T-cell (primary cell): ENCODE measurements at regions not wholly inside any gene's neighbourhood (a gene's known extent, or its start where the extent isn't known, plus 50 kb on each side); places are given as distances from the start of the nearest gene placed in this dataset.

Source experiments
- ATAC-seq, 4 experiments: fragments of 200-7000 bp in 3 of 4; fragments of 150-1000 bp in 1 of 4; cut with Tn5 transposase; replicated peaks in 1 of 4; 1 replicate in 3 of 4; 2 replicates in 1 of 4; pipeline ENCODE4 v1.10.0; 2021; ENCODE audit warnings: moderate library complexity in 3 of 4, mild to moderate bottlenecking in 2 of 4, moderate number of reproducible peaks in 1 of 4
- CTCF ChIA-PET, 2 donors: fragments of 300-600 bp; sonication (Branson Sonifier 250); formaldehyde crosslinking; loops; one replicate each; lab custom pipeline; 2022; ENCODE audit warnings: antibody characterized with exemption in 2 of 2; lab: Charles Lee
- POLR2A ChIA-PET, 2 donors: fragments of 300-600 bp; sonication (Branson Sonifier 250); formaldehyde crosslinking; loops; one replicate each; lab custom pipeline; 2022; ENCODE audit warnings: antibody characterized with exemption in 2 of 2; lab: Charles Lee
- DNase-seq, 35 experiments: peaks; one replicate each; pipeline versions ENCODE4 v3.0.0 to v3.0.0-alpha.2; 2013 to 2023
- H3K27ac ChIP-seq: one replicate; pipeline ENCODE4 v1.5.1; 2013; ENCODE audit warnings: low read length
- H3K27me3 ChIP-seq, 2 experiments: replicated peaks in 1 of 2; 1 replicate in 1 of 2; 2 replicates in 1 of 2; pipeline versions ENCODE4 v1.6.1 to v1.7.0; 2013; ENCODE audit warnings: low read length in 1 of 2, mixed read lengths in 1 of 2; ENCODE audit not compliant: control insufficient read depth in 2 of 2, insufficient read depth in 2 of 2; ENCODE audit errors: extremely low read depth in 1 of 2
- H3K36me3 ChIP-seq, 2 donors: 1 replicate in 1 of 2; 2 replicates in 1 of 2; pipeline versions ENCODE4 v1.6.1 to v1.7.0; 2013; ENCODE audit warnings: low read length in 1 of 2; ENCODE audit not compliant: control insufficient read depth in 2 of 2, insufficient read depth in 1 of 2; ENCODE audit errors: extremely low read depth in 1 of 2
- H3K4me1 ChIP-seq, 2 experiments: 1 replicate in 1 of 2; 2 replicates in 1 of 2; pipeline versions ENCODE4 v1.6.1 to v1.7.0; 2013; ENCODE audit warnings: low read length in 2 of 2, mixed read lengths in 1 of 2; ENCODE audit not compliant: insufficient read depth in 2 of 2, control insufficient read depth in 1 of 2; ENCODE audit errors: extremely low read depth in 1 of 2
- H3K4me3 ChIP-seq, 2 donors: 1 replicate in 1 of 2; 2 replicates in 1 of 2; pipeline versions ENCODE4 v1.5.1 to v1.7.0; 2013; ENCODE audit warnings: mild to moderate bottlenecking in 2 of 2, low read length in 1 of 2, moderate library complexity in 1 of 2; ENCODE audit not compliant: control insufficient read depth in 1 of 2; ENCODE audit errors: extremely low read depth in 1 of 2
- H3K9me3 ChIP-seq: 2 replicates; pipeline ENCODE4 v1.7.0; 2013
- H3K27ac Mint-ChIP-seq, 2 donors: one replicate each; pipeline ENCODE4 v1.8.0; 2020 to 2021; ENCODE audit warnings: mild to moderate bottlenecking in 2 of 2, mixed read lengths in 2 of 2
- H3K27me3 Mint-ChIP-seq, 2 donors: one replicate each; pipeline ENCODE4 v1.8.0; 2021 to 2022; ENCODE audit warnings: mixed read lengths in 2 of 2
- H3K36me3 Mint-ChIP-seq: one replicate; pipeline ENCODE4 v1.8.0; 2021; ENCODE audit warnings: mixed read lengths
- H3K4me1 Mint-ChIP-seq, 3 donors: one replicate each; pipeline ENCODE4 v1.8.0; 2020 to 2022; ENCODE audit warnings: mixed read lengths in 3 of 3, mild to moderate bottlenecking in 1 of 3
- H3K4me3 Mint-ChIP-seq, 3 donors: one replicate each; pipeline ENCODE4 v1.8.0; 2020 to 2022; ENCODE audit warnings: mild to moderate bottlenecking in 3 of 3, mixed read lengths in 3 of 3, moderate library complexity in 3 of 3
- H3K9me3 Mint-ChIP-seq, 3 donors: one replicate each; pipeline ENCODE4 v1.8.0; 2020 to 2022; ENCODE audit warnings: mixed read lengths in 3 of 3
- WGBS: methylation state at CpG from one replicate; pipeline ENCODE4 v1.1.5; 2013; ENCODE audit warnings: missing lambda C conversion rate; ENCODE audit not compliant: insufficient coverage; 5-methylcytosine and 5-hydroxymethylcytosine counted together

DNA sequence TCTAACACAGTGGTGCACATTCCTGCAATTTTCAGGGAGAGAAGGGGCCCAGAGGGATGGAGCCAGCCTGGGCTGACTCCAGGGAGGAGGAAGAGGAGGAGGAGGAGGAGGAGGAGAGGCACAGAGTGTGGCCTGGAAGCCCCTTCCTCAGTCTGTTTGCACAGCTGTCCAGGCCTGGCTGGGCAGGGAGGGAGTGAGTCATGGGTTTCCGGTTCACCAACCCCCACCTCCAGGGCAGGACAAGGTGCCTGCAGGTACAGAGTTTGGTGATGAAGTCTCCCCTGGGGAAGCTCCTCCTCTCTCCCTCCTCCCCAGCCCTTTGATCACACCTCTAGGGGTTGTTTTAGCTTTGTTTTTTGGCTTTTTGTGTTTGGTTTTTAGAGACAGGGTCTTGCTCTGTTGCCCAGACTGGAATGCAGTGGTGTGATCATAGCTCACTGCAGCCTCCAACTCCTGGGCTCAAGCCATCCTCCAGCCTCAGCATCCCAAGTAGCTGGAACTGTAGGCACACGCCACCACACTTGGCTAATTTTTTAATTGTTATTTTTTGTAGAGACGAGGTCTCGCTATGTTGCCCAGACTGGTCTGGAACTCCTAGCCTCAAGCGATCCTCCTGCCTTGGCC is 77.5 kb upstream of the CUX1 start:
- peaks cover 0 to 18% of the 10 kb centered on the region in 2 experiments for H3K27me3 ChIP-seq
- POLR2A ChIA-PET = interaction anchor here in 1 of 2 donors (0.6 kb wide), 1 partner anchor 604 kb away, joined by 4 read pairs; no protein-coding TSS in a partner anchor
- no peak overlapping the region for H3K4me3 Mint-ChIP-seq
- H3K27ac Mint-ChIP-seq = peak overlapping the region in 1 of 2 donors; percentile 22
- DNase-seq (peak in 1 of 35 experiments; percentile 17), ATAC-seq (no peak)
- H3K9me3 Mint-ChIP-seq = no peaks in the 10 kb centered on the region
- no peak overlapping the region for H3K4me3 ChIP-seq
- peaks cover 10 to 49% of the 10 kb centered on the region in 2 experiments for H3K4me1 ChIP-seq
- H3K27me3 Mint-ChIP-seq = peaks cover 0 to 5% of the 10 kb centered on the region in 2 donors
- H3K9me3 ChIP-seq = no peaks in the 10 kb centered on the region
- H3K4me1 Mint-ChIP-seq = peaks cover 12 to 29% (median 22%) of the 10 kb centered on the region in 3 donors
- H3K36me3 Mint-ChIP-seq = no peaks in the 10 kb centered on the region
- 100% methylated on average over 3 of the region's 5 CpGs for WGBS
- CTCF ChIA-PET = interaction anchor here in 1 of 2 donors (0.5 to 0.7 kb wide), 2 partner anchors 93 to 921 kb away, joined by 3 to 6 read pairs; no protein-coding TSS in a partner anchor
- H3K27ac ChIP-seq = no peak overlapping the region
- no peaks in the 10 kb centered on the region for H3K36me3 ChIP-seq

DNA sequence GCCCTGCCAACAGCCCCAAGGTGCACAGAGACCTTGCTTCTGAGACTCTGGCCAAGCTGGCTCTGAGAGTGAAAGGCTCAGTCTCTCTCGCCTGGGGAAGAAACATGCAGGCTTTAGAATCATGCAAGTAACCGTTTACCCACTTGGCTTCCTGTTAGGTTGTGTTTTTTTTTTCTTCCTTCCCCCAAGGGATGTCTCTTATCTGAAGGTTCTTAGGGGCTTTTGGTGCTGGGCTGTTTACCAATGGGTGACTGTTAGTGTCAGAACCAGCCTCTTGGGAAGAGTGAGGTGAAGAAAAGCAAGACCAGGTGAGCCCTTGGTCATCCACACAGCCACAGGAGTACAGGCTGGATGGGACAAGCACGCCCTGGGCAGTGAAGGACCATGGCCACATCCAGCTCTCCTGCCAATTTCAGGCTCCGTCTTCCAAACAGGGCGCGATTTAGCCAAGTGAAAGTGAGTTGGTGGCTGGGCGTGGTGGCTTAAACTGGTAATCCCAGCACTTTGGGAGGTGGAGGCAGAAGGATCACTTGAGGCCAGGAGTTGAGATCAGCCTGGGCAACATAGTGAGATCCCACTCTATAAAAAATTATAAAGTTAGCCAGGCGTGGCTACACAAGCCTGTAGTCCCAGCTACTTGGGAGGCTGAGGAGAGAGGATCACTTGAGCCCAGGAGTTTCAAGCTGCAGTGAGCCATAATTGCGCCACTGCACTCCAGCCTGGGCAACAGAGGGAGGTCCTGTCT is 76.3 kb upstream of the CUX1 start:
- peaks cover 0 to 3% of the 10 kb centered on the region in 2 donors for H3K27me3 Mint-ChIP-seq
- no peaks in the 10 kb centered on the region for H3K36me3 Mint-ChIP-seq
- no peaks in the 10 kb centered on the region for H3K9me3 Mint-ChIP-seq
- WGBS = no CpG with 5 or more reads among the region's 9 CpGs
- Histone ChIP-seq H3K4me3 (no peak overlapping the region), H3K36me3 (no peaks in the 10 kb centered on the region), H3K4me1 (peaks cover 10 to 49% of the 10 kb centered on the region in 2 experiments), H3K9me3 (no peaks in the 10 kb centered on the region), H3K27me3 (peaks cover 0 to 18% of the 10 kb centered on the region in 2 experiments), H3K27ac (no peak overlapping the region)
- H3K4me1 Mint-ChIP-seq = peaks cover 12 to 29% (median 22%) of the 10 kb centered on the region in 3 donors
- peak overlapping the region in 2 of 3 donors; percentile 51 to 72 for H3K4me3 Mint-ChIP-seq
- peak overlapping the region; percentile 52 to 85 for H3K27ac Mint-ChIP-seq
- CTCF ChIA-PET = interaction anchor here in 1 of 2 donors (1.0 kb wide), 1 partner anchor 12 kb away, joined by 3 read pairs; no protein-coding TSS in a partner anchor
- peak in 3 of 4 experiments; percentile 39 to 61 (median 51) for ATAC-seq
- POLR2A ChIA-PET = no interaction called here
- peak in 3 of 35 experiments; percentile 10 to 42 (median 10) for DNase-seq

DNA sequence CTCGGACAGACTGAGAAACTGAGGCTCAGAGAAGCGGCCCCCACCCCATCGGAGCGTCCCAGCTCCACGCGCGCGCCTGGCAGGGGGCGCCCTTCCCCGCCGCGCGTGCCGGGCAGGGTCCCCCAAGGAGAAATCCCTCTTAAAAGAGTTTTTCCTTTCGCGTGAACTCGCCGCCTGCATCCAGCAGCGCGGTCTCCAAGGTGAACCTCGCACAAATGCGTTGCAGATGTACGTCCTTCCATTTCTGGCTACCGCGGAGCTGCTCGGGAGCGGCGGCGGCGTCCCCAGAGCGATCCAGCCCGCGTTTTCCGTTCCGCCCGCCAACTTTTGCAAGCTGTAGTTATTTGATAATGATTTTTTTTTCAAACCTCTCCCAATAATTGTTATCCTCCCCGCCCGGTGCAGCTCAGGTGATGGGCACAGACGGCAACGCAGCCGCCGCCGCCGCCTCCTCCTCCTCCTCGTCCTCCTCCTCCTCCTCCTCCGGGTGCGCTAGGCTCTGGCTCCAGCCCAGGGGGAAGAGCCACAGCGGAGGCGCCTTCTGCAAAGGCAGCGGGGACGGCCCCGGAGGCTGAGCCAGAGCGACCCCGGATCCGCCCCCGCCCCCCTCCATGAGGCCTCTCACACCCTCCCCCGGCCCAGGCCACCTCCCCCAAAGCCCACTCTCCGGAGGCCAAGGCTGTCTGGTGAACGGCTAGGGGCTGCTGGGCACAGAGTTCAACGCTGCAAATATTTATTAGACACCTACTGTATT is 74.0 kb upstream of the CUX1 start:
- ATAC-seq (peak; percentile 79 to 86 (median 81)), DNase-seq (peak; percentile 44 to 77 (median 64))
- H3K27ac ChIP-seq = no peak overlapping the region
- H3K36me3 Mint-ChIP-seq = no peaks in the 10 kb centered on the region
- 1% methylated on average over 34 of the region's 60 CpGs for WGBS
- ChIA-PET POLR2A (interaction anchor here in 1 of 2 donors (0.6 kb wide), 1 partner anchor 91 kb away, joined by 5 read pairs; no protein-coding TSS in a partner anchor), CTCF (interaction anchor here (0.6 to 2.5 kb wide), 5 partner anchors 26 to 83 kb away, joined by 5 to 11 read pairs (median 6); no protein-coding TSS in a partner anchor)
- no peaks in the 10 kb centered on the region for H3K9me3 ChIP-seq
- H3K9me3 Mint-ChIP-seq = no peaks in the 10 kb centered on the region
- peaks cover 0 to 30% of the 10 kb centered on the region in 2 experiments for H3K27me3 ChIP-seq
- H3K4me1 Mint-ChIP-seq = peaks cover 12 to 29% (median 20%) of the 10 kb centered on the region in 3 donors
- peak overlapping the region; percentile 52 to 85 for H3K4me3 ChIP-seq
- H3K4me3 Mint-ChIP-seq = peak overlapping the region; percentile 72 to 77 (median 76)
- H3K27me3 Mint-ChIP-seq = peaks cover 0 to 3% of the 10 kb centered on the region in 2 donors
- H3K4me1 ChIP-seq = peaks cover 10 to 49% of the 10 kb centered on the region in 2 experiments
- H3K27ac Mint-ChIP-seq = no peak overlapping the region
- H3K36me3 ChIP-seq = no peaks in the 10 kb centered on the region

DNA sequence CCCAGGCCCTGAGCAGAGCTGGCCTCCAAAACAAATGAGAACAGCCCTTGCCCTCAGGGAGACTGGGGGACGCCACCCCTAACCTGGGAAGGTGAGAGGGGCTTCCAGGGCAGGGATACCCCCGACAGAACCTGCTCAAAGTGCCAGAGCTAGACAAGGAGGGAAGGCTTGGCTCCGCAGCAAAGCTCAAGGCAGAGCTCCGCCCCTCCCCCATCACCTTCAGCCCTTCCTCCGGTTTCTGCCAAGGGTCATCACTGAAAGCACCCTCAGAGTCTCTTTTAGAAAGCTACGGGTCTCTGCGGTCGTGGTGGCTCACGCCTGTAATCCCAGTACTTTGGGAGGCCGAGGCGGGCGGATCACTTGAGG is 73.4 kb upstream of the CUX1 start:
- peaks cover 12 to 29% (median 20%) of the 10 kb centered on the region in 3 donors for H3K4me1 Mint-ChIP-seq
- DNase-seq = no peak
- WGBS = 78% methylated on average over 8 of the region's 12 CpGs

DNA sequence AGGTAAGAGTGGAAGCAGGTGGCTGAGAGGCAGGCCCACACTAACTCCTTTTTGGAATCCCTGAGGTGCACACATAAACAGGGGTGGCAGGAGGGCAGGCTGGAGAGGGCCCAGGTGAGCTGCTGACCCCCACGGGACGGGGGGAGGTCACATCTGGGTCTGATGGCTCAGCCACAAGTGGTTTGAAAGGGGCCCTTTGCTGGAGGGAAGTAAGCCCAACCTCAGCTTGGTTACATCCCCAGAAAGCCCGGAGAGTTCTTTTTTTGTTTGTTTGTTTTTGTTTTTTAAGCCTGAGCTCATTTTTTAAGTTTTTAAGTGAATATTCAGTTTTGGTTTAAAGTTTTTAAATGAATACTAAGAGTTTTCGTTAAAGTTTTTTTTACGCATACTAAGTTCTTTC is 72.8 kb upstream of the CUX1 start:
- CTCF ChIA-PET = interaction anchor here (0.6 to 2.5 kb wide), 4 partner anchors 67 to 586 kb away, joined by 8 to 13 read pairs (median 12); no protein-coding TSS in a partner anchor
- no peaks in the 10 kb centered on the region for H3K9me3 ChIP-seq
- H3K4me3 Mint-ChIP-seq = peak overlapping the region in 2 of 3 donors; percentile 72 to 77

More for the DNA sequence above, 73.4 kb upstream of the CUX1 start:
- Mint-ChIP-seq H3K4me3 (peak overlapping the region; percentile 13 to 77 (median 72)), H3K9me3 (no peaks in the 10 kb centered on the region), H3K36me3 (no peaks in the 10 kb centered on the region), H3K27ac (no peak overlapping the region), H3K27me3 (peaks cover 0 to 3% of the 10 kb centered on the region in 2 donors)
- Histone ChIP-seq H3K4me3 (no peak overlapping the region), H3K27ac (no peak overlapping the region), H3K36me3 (no peaks in the 10 kb centered on the region), H3K4me1 (peaks cover 10 to 49% of the 10 kb centered on the region in 2 experiments), H3K9me3 (no peaks in the 10 kb centered on the region), H3K27me3 (peaks cover 0 to 32% of the 10 kb centered on the region in 2 experiments)
- ChIA-PET CTCF (interaction anchor here (0.6 to 2.5 kb wide), 3 partner anchors 68 to 77 kb away, joined by 5 to 11 read pairs (median 8); no protein-coding TSS in a partner anchor), POLR2A (interaction anchor here (0.5 to 0.6 kb wide), 3 partner anchors 91 to 935 kb away, joined by 3 to 5 read pairs (median 4); no protein-coding TSS in a partner anchor)
- ATAC-seq = no peak

More for the DNA sequence above, 72.8 kb upstream of the CUX1 start:
- Mint-ChIP-seq H3K36me3 (no peaks in the 10 kb centered on the region), H3K27me3 (peaks cover 0 to 6% of the 10 kb centered on the region in 2 donors), H3K9me3 (no peaks in the 10 kb centered on the region), H3K4me1 (peaks cover 12 to 28% (median 20%) of the 10 kb centered on the region in 3 donors), H3K27ac (no peak overlapping the region)
- no peak overlapping the region for H3K4me3 ChIP-seq
- POLR2A ChIA-PET = interaction anchor here (0.5 to 0.7 kb wide), 5 partner anchors 73 to 936 kb away, joined by 3 to 5 read pairs (median 3); no protein-coding TSS in a partner anchor
- ATAC-seq = no peak
- no peak for DNase-seq
- no peaks in the 10 kb centered on the region for H3K36me3 ChIP-seq
- H3K27me3 ChIP-seq = peaks cover 0 to 34% of the 10 kb centered on the region in 2 experiments
- 64% methylated on average over 2 of the region's 5 CpGs for whole genome bisulfite sequencing
- peaks cover 10 to 47% of the 10 kb centered on the region in 2 experiments for H3K4me1 ChIP-seq
- H3K27ac ChIP-seq = no peak overlapping the region
